ENCODE measurements at regions not wholly inside any gene's neighbourhood (a gene's known extent, or its start where the extent isn't known, plus 50 kb on each side); places are given as distances from the start of the nearest gene placed in this dataset.

DNA sequence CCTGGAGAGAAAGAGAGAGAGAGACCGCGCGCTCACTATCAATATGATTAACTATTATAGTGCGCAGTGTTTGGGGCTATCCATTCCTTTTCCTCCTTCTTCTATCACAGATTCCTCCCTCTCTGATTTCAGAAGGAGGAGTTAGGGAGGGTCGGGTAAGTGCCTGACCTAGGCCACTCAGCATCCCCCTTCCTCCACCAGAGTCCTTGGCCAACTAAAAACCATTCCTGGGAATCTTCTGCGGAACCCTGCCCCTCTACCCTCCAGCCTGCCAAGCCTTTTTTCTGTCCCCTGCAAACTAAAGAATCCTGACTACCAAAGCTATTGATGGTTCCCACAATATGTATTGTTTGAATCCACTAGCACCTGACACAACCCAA is 256.2 kb upstream of the NFE2L3 start:
- no peak for DNase-seq

DNA sequence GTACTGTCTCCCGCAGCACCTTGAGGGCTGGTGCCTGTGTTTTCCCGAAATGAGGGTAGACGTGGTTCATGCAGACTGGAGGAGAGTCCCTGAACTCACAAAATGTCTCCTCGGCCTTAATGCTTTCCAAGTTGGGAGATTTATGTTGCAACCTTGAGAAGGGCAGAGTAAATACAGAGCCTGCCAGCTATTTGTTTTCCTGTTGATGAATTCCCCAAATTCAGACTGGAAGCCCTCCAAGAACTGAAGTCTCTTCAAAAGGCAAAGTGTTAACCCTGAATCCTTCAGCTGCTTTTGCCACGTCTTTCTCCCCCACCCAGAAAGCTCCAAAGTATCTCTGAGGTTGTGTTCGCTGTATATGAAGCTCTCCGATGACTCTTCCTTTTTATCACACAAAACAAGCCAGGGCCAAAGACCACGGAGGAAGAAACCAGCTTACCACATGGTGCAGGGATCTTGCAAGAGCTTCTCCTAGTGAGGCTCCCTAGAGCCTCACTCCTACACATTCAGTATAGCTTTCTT is 254.7 kb upstream of the NFE2L3 start:
- no peak for DNase-seq

DNA sequence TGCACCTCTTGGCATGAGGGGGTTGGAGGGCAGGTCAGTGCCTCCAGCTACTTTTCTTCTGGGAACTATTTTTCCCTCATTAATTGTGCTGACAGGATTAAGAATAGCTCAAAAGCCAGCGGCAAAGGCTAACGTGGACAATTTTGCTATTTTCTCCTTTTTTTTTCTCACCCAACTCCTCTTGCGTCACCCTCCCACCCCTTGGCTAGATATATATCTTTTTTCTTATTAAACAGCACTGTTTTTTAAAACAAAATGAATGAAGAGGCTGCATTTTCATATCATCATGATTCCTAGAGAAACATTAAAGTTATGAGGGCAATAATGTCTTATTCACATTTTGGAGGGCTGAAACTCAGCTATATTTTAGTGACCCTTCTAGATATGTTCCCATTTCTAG is 251.8 kb upstream of the NFE2L3 start:
- no peak for DNase-seq

DNA sequence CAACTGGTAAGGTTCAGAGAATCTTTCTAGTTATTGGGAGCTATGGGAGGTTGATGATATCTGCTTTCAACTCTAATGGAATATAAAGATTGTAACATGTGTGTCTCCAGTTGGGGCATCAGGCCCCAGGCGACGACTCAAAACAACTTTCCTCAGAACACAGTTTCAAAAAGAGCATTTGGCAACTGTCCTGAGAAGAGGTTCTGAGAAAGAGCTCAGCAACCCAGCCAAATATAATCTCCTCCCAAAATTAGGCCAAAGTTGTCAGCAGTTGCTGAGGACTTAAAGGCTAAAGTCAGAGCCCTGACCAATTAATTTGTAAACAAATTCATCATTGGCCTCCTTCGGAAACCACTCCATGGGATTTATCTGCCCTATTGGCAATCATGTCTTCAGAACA is 251.1 kb upstream of the NFE2L3 start:
- no peak for DNase-seq

DNA sequence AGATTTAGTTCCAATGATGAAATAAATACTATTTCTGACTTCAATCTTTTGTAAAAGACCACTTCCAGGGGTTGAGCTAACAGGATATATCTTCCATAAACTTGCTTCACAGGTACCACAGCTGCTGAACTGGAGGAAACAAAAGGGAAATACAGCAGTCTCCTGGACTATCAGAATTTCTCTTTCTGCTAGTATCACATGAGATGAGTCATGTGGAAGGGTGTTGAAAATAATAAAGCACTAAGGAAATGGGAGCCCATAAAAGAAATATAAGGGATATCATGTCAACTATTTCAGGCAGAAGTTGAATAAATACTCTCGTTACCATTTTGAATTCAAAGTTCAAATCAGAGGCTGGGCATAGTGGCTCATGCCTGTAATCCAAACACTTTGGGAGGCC is 250.3 kb upstream of the NFE2L3 start:
- no peak for DNase-seq

DNA sequence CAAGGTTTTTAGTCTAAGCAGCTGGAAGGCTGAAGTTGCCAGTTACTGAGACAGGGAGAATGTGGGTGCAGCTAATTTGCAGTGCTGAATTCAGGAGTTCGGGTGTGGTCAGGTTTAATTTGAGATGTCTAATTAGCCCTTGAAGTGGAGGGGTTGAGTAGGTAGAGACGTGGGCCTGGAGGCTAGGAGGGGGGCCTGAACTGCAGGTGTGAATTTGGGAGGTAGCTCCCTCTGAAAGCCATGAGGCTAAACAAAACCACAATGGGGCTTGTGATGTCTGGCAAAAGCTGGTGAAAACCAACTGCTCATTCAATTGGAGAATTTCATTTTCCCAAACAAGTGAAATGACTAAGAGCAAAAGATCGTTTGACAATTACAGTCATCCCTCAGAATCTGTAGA is 246.0 kb upstream of the NFE2L3 start:
- no peak for DNase-seq

DNA sequence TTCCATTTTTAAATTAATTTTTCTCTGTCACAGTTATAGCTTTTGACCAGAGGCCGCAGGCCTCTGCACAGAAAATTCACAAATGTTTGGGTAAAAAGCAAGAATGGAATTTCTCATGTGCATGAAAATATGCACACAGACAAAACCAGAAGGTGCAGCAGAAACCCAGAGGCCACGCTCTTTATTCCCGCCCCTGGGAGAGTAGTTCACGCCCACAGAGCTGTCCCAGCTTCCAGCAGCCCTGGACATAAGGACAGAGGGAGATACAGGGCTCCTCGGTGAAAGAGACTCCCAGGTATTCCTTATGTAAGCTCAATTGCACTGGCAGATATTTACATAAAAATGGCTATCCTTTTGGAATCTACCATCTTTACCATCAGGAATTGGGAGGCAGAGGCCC is 245.2 kb upstream of the NFE2L3 start:
- no peak for DNase-seq

DNA sequence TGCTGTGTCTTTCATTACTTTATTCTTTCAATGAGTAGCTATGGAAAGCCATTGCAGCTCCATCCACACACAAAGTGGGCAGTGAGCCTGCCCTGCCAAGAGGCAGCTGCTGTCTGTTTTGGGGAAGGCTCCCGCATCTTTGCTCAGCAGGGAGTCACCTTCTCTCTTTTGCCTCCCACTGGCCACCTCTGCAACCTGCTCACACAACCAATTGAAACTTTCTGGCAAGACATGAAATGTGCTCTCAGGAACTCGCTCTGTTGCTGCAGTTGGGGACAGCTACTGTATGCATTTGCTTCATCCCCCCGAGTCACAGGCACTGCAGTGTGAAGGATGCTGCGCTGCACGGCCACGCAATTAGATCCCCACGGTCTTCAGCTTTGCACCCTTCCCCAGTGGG is 244.8 kb upstream of the NFE2L3 start:
- no peak for DNase-seq

DNA sequence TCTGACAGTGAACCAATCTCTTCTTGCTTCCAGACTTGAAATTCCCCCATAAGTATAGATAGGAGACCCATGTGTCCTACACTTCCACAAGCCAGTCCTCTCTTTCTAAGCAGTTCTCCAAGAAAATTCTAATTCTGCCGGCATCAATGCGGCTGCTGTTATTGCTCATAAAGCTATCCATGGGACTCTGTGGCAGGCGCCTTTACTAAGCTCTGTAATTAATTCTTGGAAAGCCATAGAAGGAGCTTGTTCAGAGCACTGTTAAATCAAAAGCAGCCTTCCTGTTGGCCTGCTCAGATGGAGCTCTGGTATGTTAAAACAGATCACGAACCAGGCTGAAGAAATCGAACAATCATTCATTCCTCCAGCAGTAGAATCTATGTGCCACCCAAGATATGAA is 244.3 kb upstream of the NFE2L3 start:
- DNase-seq: no peak

DNA sequence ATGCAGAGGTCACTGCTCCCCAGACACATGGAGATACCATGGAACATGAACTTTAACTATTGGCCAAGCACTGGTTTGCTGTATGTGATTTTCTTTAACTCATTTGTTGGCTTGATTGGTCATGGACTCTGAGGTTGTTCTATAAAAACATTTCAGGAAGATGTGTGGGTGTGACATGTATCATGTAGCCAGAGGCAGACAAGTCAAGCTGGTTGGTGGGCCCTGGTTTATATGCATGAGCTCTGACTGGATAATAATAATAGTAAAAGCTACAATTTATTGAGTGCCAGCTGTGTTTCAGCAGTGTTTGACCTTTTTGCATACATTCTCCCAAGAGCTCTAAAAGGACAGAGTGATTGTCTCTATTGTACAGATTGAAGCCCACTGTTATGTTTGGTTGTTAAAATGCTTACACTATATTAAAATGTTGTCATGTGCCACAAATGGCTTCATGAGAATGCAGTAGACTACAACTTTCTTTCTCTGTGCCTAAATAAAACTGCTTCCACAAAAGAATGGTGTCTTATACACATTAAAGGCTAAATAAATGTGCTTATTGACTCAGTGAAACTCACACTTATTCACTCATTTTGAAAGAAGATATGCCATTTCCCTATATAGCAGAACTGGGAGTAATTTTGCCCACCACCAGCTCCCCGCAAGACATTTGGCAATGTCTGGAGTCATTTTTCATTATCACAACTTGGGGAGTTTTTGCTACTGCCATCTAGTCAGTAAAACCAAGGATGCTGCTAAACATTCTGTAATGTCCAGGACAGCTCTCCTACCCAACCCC is 243.6 kb upstream of the NFE2L3 start:
- DNase-seq: no peak

DNA sequence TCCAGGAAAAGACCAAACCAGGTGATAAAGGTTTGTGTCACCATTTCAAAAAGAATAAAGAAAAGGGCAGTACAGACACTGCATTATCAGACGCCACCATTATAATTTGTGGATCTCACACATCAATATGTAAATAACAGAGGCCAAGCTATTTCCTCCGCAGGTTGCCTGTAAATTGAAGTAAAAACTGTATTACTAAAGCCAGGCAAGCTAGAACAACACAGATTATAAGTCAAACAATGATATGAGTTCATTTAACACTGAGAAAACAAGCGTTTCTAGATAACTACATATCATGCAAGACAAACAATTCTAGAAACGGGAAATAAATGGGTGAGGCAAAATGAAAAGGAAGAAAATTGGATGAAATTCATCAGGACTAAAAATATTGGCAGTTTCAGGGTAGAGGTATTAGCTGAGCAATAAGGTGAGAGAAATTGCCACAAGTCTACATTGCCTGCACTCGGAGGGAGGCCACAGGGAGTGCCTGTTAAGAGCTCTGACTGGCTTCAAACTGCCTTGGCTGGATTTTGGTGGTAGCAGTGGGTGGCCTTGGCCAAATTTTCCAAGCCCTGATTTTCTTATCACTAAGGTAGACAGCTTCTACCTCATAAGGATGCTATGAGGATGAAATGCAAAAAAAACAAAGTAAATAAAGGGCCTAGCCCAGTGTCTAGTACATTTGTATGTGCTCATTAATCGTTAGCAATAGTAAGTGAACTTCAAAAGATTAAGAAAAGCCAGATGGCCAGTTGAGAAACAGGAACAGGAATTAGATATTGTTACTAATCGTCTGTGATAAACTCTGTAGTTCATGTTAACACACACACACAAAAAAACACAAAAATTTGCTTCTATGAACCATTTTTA is 240.0 kb upstream of the NFE2L3 start:
- no peak for DNase-seq

DNA sequence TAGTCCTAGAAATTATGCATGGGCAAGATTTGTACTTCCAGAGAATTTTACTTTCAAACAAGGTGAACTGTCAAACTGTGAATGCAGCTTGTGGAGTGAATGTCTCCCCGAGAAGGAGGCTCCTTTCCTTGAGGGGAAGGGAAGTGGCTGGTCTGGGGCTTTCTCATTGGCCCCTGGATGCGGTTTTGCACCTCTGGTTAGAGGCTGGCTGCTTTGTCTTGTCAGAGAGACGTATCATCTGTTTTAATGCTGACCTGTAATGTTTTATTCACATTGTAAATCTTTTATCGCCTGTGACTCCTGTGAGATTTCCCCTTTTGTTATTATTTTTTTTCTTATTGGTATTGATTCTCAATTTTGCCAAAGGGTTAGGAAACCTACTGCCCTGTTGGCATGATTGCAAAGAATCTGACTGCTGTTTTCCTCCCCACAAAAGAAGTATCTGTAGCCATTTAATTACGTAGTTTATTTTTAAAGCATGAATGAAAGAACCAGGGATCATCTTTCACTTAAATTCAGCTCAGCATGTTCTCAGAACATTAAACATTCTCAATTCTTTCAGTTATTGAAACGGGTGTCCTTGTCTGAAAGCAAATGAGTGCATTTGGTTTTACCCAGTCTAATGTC is 238.3 kb upstream of the NFE2L3 start:
- DNase-seq: no peak

DNA sequence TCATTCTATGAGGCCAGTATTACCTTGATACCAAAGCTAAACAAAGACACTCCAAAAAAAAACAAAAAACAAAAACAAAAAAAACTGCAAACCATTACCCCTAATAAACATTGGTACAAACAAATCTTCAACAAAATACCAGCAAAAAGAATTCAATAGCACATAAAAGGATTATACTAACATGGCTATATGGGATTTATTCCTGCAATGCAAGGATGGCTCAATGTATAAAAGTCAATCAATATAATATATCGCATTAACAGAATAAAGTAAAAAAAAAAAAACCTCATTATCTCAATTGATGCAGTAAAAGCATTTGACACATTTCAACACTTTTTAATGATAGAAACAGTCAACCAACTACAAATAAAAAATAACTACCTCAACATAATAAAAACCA is 233.3 kb upstream of the NFE2L3 start:
- DNase-seq: no peak

DNA sequence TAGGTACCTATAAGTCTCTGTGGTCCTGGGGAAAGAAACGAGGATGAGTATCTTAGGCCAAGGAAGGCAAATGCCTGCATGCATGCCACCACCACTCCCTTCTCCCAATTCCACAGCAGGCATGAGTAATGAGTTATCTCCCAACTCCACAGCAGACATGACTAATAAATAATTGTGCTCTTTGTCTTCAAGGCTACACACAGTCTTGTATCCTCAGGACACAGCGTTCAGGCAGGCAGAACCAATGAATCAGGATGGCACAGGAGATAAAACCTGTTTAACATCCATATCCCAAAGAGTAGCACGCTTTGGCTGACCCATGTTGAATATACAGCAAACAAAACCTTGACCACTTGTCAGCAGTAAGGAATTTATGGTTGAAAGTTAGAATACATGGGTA is 229.7 kb upstream of the NFE2L3 start:
- DNase-seq: no peak

DNA sequence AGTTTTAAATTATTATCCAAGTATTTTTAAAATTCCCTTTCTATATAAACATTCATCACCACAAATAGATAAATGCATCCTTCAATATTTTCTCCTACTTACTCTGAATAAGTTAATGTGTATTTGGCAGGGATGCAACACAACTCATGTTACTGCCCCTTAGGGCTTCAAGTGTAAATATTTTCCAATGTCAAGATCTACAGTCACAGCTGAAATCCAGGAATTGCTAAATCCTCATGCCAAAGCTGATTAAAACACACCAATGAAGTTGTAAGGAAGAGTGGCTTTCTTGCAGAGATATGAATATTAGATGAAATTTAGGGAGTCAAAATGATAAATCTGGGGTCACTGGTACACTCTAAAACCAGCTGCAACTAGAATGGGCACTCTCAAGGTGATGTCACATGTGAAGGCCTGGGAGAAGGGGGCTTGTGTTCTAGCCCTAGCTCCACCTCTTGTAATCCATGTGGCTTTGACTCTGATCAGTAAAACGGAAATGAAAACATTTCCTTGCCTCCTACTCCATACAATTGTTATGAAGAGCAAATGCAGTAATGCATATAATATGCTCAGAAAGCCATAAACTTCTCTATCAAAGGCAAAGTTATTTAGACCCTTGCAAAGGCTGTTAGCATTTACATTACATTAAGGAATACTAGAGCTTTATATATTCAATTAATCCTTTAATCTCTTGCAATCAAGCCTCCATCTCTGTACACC is 228.1 kb upstream of the NFE2L3 start:
- DNase-seq: no peak

DNA sequence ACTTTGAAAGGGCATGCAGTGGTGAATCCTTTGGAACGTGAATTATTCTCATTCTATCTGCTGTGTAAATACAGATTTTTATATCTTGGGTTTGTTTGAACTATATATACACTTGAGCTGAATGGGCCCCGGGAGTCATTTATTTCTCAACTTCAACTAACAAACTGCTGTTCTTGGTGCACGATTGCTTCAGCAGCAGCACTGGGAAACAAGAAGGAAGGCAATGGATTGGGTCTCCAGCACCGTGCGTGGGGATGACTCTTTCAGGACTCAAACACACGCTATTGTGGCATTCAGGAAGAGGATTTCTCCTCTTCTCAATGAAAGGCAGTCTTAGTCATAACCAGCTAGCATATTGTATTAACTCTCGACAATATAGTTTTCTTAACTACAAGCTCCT is 226.0 kb upstream of the NFE2L3 start:
- DNase-seq: no peak

DNA sequence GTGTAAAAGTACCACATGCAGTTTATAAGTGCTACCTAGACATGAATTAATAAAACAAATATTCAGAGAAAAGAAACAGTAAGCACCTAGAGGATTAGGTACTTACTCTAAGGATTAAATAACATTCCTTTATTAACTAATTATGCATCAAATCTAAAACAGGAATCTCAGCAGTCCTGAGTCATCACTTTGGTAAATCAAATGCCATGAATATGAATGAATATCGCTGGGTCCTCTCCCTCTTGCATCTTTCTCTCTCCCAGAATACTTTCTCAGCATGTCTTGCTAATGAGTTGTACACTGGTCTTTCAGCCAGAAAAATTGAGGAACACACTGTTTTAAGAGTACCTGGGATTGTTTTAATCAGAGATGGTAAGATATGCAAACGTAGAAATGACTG is 225.5 kb upstream of the NFE2L3 start:
- DNase-seq: no peak

DNA sequence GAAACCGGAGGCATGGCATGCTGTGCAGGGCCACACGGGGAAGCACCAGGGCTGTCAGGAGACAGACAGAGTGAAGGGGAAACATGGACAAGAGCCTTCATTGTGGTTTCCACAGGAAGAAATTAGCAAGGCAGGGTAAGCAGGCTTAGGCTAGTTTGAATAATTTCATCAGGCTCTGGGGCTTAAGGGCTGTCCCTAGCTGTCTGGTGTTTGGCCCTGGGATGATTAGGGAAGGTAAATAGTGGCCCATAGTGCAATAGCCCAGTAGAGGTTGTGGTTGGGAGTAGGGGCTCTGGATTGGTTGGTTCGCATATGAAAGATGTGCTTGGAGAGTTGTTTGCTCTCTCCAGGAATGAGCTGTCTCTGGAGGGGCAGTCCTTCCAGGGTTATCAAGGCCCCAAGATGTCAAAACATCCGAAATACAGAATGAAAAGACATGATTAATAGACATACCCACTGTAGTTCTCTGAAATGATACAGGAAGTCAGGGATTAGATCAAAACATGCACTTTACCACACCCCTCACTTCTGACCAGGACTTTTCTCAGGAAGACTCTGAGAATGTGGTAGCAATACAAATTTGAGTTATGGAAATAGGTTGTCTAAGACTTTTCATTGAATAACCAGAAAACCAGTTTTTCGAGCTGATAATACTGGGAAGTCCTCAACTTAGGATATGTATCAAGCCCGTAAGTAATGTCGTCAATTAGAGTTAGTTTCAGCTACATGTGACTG is 224.9 kb upstream of the NFE2L3 start:
- DNase-seq: no peak

DNA sequence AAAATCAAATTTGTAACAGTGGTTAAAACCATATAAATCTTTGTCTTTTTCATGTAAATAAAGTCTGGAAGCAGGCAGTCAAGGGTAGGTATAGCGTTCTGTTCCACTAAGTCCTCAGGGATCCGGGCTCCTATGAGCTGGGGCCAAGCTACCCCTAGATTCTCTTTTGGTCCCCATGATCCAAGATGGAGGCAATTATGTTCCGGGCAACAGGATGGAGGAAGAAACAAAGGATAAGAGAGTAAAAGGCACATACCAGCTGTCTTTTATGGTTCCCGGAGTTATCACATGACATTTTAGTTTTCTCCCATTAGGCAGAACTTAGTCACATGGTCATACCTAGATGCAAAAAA is 224.4 kb upstream of the NFE2L3 start:
- no peak for DNase-seq

DNA sequence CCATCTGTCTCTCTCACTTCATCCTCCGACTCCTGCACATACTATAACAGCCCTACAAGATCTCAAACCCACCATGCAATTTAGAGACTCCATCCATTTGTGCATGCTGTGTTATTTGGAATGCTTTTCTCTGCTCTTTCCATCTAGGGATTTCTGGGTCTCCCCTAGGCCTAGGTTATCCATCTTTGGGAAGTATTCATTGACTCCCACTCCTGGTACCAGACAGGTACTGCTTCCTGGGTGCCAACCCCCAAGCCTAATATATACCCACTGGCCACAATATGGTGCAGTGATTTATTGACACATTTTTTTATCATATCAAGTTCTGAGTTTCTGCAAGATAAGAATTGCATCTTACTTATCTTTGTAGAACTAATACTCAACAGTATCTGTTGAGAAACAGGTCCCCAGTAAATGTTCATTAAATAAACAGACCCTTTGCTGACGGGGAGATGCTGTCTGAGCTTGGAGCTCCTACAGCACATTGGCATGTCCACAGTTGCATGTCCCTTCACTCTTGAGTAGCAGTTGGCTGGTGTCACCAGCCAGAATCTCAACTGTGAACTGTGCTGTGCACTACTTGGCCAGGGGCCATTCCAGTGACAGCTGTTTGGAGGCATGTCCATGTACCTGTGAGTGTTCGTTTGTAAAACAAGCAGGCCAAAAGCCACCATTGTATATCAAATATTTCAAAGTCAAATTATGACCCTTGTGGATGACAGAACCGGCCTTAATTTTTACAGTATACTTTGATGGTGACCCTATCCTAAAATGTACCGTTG is 223.3 kb upstream of the NFE2L3 start:
- no peak for DNase-seq

DNA sequence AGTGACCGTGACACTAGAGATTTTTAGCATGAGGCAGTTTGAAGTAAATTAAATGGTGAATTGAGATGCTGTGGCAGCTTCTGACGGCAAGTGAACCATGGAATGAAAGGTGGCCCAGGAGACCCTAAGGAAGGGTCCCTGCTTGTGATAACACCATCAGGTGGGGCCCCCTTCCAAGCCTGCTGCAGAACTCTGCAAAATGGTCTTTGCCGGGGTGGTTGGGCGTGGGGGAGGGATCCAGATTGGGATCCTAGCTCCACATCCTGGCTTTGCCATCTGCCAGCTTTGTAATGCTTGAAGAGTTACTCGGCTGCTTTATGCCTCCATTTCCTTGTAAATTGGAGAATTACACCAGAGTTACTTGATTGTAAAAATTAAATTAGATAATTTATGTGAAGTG is 222.6 kb upstream of the NFE2L3 start:
- no peak for DNase-seq

All from EL (cell line).